K562 (cell line): ENCODE measurements at regions not wholly inside any gene's neighbourhood (a gene's known extent, or its start where the extent isn't known, plus 50 kb on each side); places are given as distances from the start of the nearest gene placed in this dataset. TPM values are rescaled to one million over a fixed set of nuclear protein-coding genes. Genes with fewer than 3 reads are reported as not detected.
"Not testable (repeated sequence)": the region's sequence is repeated elsewhere in the genome, so short reads cannot be mapped to it uniquely, and the experiment has no call there.

Source experiments
- ATAC-seq: fragments of 200-7000 bp; cut with Tn5 transposase; 3 replicates; pipeline ENCODE4 v1.9.1; 2020; ENCODE audit warnings: moderate library complexity
- BruUV-seq: library from RNA; stranded (reverse); fragments of 400-500 nt; replicated peaks from 2 replicates; lab custom pipeline; 2021; lab: Mats Ljungman, UMichigan
- CTCF ChIA-PET: fragments of 300-600 bp; formaldehyde crosslinking; extraction: SDS; loops from one replicate; lab custom pipeline; 2021; ENCODE audit warnings: low intra/inter-chr PET ratio; lab: Yijun Ruan, JAX
- POLR2A ChIA-PET: fragments of 300-600, 350-650 bp; sonication (Branson Sonifier 250); formaldehyde crosslinking; extraction: SDS; loops from one replicate; lab custom pipeline; 2021; ENCODE audit warnings: antibody characterized with exemption, inconsistent platforms; lab: Yijun Ruan, JAX
- DNase-seq, 4 experiments: peaks; one replicate each; pipeline versions ENCODE4 v3.0.0 to v3.0.0-alpha.2; 2011 to 2018; ENCODE audit warnings: low spot score in 3 of 4, mixed read lengths in 3 of 4; ENCODE audit errors: extremely low read depth in 1 of 4
- FAIRE-seq: peaks from 2 replicates; lab custom pipeline; 2011; peaks lifted over from hg19 to GRCh38; lab: Jason Lieb, UNC
- H2AFZ ChIP-seq: 2 replicates; pipeline ENCODE4 v1.6.0; 2011; ENCODE audit warnings: low read depth, low read length, control low read depth, inconsistent platforms
- H3K27ac ChIP-seq: fragments of 200-600 bp; 3 replicates; pipeline ENCODE4 v1.8.0; 2011; ENCODE audit warnings: low read depth, mild to moderate bottlenecking, control low read depth, inconsistent platforms, low read length, moderate library complexity, mixed read lengths; ENCODE audit errors: extremely low read depth
- H3K27me3 ChIP-seq, 2 experiments: fragments of 300-600 bp in 1 of 2; 2 replicates in 1 of 2; 3 replicates in 1 of 2; pipeline versions ENCODE4 v1.6.0 to v1.8.0; 2011; ENCODE audit warnings: inconsistent platforms in 2 of 2, low read length in 2 of 2, mild to moderate bottlenecking in 1 of 2, mixed read lengths in 1 of 2, moderate library complexity in 1 of 2; ENCODE audit not compliant: control insufficient read depth in 2 of 2, insufficient read depth in 2 of 2
- H3K36me3 ChIP-seq: fragments of 300-600 bp; 3 replicates; pipeline ENCODE4 v1.8.0; 2011; ENCODE audit warnings: mild to moderate bottlenecking, low read length, inconsistent platforms; ENCODE audit not compliant: control insufficient read depth, insufficient read depth
- H3K4me1 ChIP-seq, 2 experiments: fragments of 200-600 bp in 1 of 2; replicated peaks in 1 of 2; 2 replicates in 1 of 2; 3 replicates in 1 of 2; pipeline versions ENCODE4 v1.5.1 to v1.8.0; 2011; ENCODE audit warnings: inconsistent platforms in 2 of 2, low read length in 2 of 2, mild to moderate bottlenecking in 1 of 2, mixed read lengths in 1 of 2, moderate library complexity in 1 of 2; ENCODE audit not compliant: control insufficient read depth in 2 of 2, insufficient read depth in 2 of 2
- H3K4me2 ChIP-seq: 2 replicates; pipeline ENCODE4 v1.6.1; 2011; ENCODE audit warnings: low read length, control low read depth, inconsistent platforms, mixed read lengths; ENCODE audit not compliant: insufficient read depth
- H3K4me3 ChIP-seq: fragments of 200-600 bp; sonication (generic), shearing (Covaris generic); 2 replicates; pipeline ENCODE4 v1.5.1; 2016; ENCODE audit warnings: control low read depth, inconsistent platforms
- H3K79me2 ChIP-seq: fragments of 200-600 bp; 3 replicates; pipeline ENCODE4 v1.8.0; 2011; ENCODE audit warnings: low read length, inconsistent platforms; ENCODE audit not compliant: control insufficient read depth, insufficient read depth
- H3K9ac ChIP-seq, 2 experiments: 2 replicates each; pipeline versions ENCODE4 v1.6.0 to v1.6.1; 2011; ENCODE audit warnings: low read depth in 2 of 2, low read length in 2 of 2, control low read depth in 1 of 2, inconsistent platforms in 1 of 2, mild to moderate bottlenecking in 1 of 2, mixed read lengths in 1 of 2; ENCODE audit not compliant: insufficient read depth in 1 of 2
- H3K9me1 ChIP-seq: one replicate; pipeline ENCODE4 v1.6.0; 2011; ENCODE audit warnings: inconsistent platforms, mild to moderate bottlenecking, low read length, moderate library complexity; ENCODE audit not compliant: control insufficient read depth, insufficient read depth
- H3K9me3 ChIP-seq: replicated peaks from 2 replicates; pipeline ENCODE4 v1.5.1; 2011; ENCODE audit warnings: low read depth, low read length, inconsistent platforms; ENCODE audit not compliant: control insufficient read depth, insufficient read depth
- H4K20me1 ChIP-seq: replicated peaks from 2 replicates; pipeline ENCODE4 v1.6.1; 2011; ENCODE audit warnings: low read length, inconsistent platforms, mixed read lengths; ENCODE audit not compliant: control insufficient read depth, insufficient read depth
- ZNF146 ChIP-seq: IDR thresholded peaks from one replicate; pipeline ENCODE4 v1.6.1; 2018; ENCODE audit warnings: missing compliant biosample characterization; ENCODE audit not compliant: unreplicated experiment
- WGBS: fragments of 100-300 bp; shearing (Covaris generic); methylation state at CpG from one replicate; pipeline ENCODE4 v1.1.6; 2016; ENCODE audit warnings: low coverage, mixed read lengths; ENCODE audit not compliant: insufficient coverage; ENCODE audit errors: missing lambda C conversion rate; 5-methylcytosine and 5-hydroxymethylcytosine counted together
- in situ Hi-C: fragments of 300-500 bp; cut with MboI; formaldehyde crosslinking; loops from 4 replicates; pipeline ENCODE4 v1.15.0; 2018; ENCODE audit warnings: inconsistent platforms, mixed read lengths
- intact Hi-C: fragments of 100-400 bp; cut with micrococcal nuclease; formaldehyde crosslinking; loops from 2 replicates; pipeline ENCODE4 v1.14.2; 2022
- small RNA-seq: library from RNA; depleted of rRNA; stranded (forward); fragments of <200 nt; gene quantifications from one replicate; pipeline ENCODE3, GENCODE V24; 2014

DNA sequence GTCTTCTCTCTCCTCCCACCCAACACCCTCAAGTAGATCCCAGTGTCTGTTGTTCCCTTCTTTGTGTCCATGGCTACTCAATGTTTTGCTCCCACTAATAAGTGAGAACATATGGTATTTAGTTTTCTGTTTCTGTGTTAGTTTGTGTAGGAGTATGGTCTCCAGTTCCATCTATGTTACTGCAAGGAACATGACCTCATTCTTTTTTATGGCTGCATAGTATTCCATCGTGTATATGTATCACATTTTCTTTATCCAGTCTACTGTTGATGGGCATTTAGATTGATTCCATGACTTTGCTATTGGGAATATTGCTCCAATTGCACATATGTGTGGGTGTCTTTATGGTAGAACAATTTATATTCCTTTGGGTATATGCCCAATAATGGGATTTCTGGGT, 51.4 kb upstream of the SLC1A3 start:
- intact Hi-C loops, H3K79me2 ChIP-seq, H3K4me1 ChIP-seq, H2AFZ ChIP-seq, CTCF ChIA-PET, H3K9me1 ChIP-seq, H3K27ac ChIP-seq: not testable (repeated sequence)
- TF ChIP-seq ZNF146 (CRISPR knock-in tag): peak; percentile 60
- TF ChIP-seq, all 486 proteins: peak for 1; not testable (repeated sequence) for 485
- H3K27me3 ChIP-seq, H3K36me3 ChIP-seq, H4K20me1 ChIP-seq, FAIRE-seq, H3K4me3 ChIP-seq, DNase-seq, in situ Hi-C loops, H3K4me2 ChIP-seq, POLR2A ChIA-PET, ATAC-seq, H3K9ac ChIP-seq, H3K9me3 ChIP-seq, BruUV-seq: not testable (repeated sequence)
- WGBS: 0% methylated on average over 1 of the region's 1 CpG

Small RNA genes lying in the stretch of these regions (small RNA-seq; reads per million reads assigned to genes)
- not detected for gene RNA5SP181
